RWPE1 (cell line): ENCODE measurements at regions not wholly inside any gene's neighbourhood (a gene's known extent, or its start where the extent isn't known, plus 50 kb on each side); places are given as distances from the start of the nearest gene placed in this dataset.
"Not testable (repeated sequence)": the region's sequence is repeated elsewhere in the genome, so short reads cannot be mapped to it uniquely, and the experiment has no call there.

ENCODE experiments used
- CTCF ChIA-PET: fragments of 350-600 bp; sonication (Branson Sonifier 250); formaldehyde crosslinking; extraction: SDS; loops from one replicate; lab custom pipeline; 2021; lab: Yijun Ruan, JAX
- POLR2A ChIA-PET: fragments of 400-600 bp; formaldehyde crosslinking; extraction: SDS; loops from one replicate; lab custom pipeline; 2020; ENCODE audit warnings: antibody characterized with exemption; ENCODE audit not compliant: low non-redundant PET; lab: Yijun Ruan, JAX
- DNase-seq: peaks from one replicate; pipeline ENCODE4 v3.0.0; 2012; ENCODE audit warnings: low spot score
- H3K27ac ChIP-seq: fragments of 450-650 bp; 2 replicates; pipeline ENCODE4 v1.5.1; 2017
- CTCF ChIP-seq: fragments of 450-650 bp; conservative IDR thresholded peaks from 2 replicates; pipeline ENCODE4 v1.5.1; 2017; ENCODE audit warnings: low read depth, mild to moderate bottlenecking

GRCh38 chr17:22272363-22273146, 580.2 kb downstream of the KCNJ18 start:
- TF ChIP-seq CTCF: no peak
- CTCF ChIA-PET: interaction anchor here (0.7 kb wide), 1 partner anchor 28 kb away, joined by 3 read pairs; no protein-coding TSS in a partner anchor

GRCh38 chr17:22273308-22273707, 581.0 kb downstream of the KCNJ18 start:
- H3K27ac ChIP-seq: no peak overlapping the region
- CTCF ChIA-PET: interaction anchor here (0.7 kb wide), 1 partner anchor 29 kb away, joined by 3 read pairs; no protein-coding TSS in a partner anchor
- DNase-seq: no peak
- POLR2A ChIA-PET: no interaction called here
- no peak for TF ChIP-seq CTCF

More at GRCh38 chr17:22272363-22273146, 580.2 kb downstream of the KCNJ18 start:
- H3K27ac ChIP-seq: no peak overlapping the region
- DNase-seq: no peak
- POLR2A ChIA-PET: no interaction called here

- H3K27ac ChIP-seq: no peak overlapping the region
- DNase-seq: no peak
- ChIA-PET CTCF (no interaction called here), POLR2A (no interaction called here)
- no peak for TF ChIP-seq CTCF
These were observed 585.3 kb downstream of the KCNJ18 start for GRCh38 chr17:22277595-22277994.

- no peak overlapping the region for H3K27ac ChIP-seq
- POLR2A ChIA-PET: no interaction called here
- CTCF ChIA-PET: interaction anchor here (0.6 kb wide), 1 partner anchor 56 kb away, joined by 3 read pairs; no protein-coding TSS in a partner anchor
- TF ChIP-seq CTCF: no peak
- DNase-seq: no peak
These were observed 586.3 kb downstream of the KCNJ18 start for GRCh38 chr17:22278302-22279275.

- POLR2A ChIA-PET: no interaction called here
- TF ChIP-seq CTCF: no peak
- no peak overlapping the region for H3K27ac ChIP-seq
- CTCF ChIA-PET: no interaction called here
- no peak for DNase-seq
These were observed 594.2 kb downstream of the KCNJ18 start for GRCh38 chr17:22286337-22287041.

- POLR2A ChIA-PET, H3K27ac ChIP-seq, CTCF ChIA-PET, DNase-seq: not testable (repeated sequence)
These were observed 606.2 kb downstream of the KCNJ18 start for GRCh38 chr17:22298484-22298951.
